IMR-90 (cell line): ENCODE measurements at regions not wholly inside any gene's neighbourhood (a gene's known extent, or its start where the extent isn't known, plus 50 kb on each side); places are given as distances from the start of the nearest gene placed in this dataset.

Experiments
- ATAC-seq: fragments of 200-7000 bp; cut with Tn5 transposase; 2 replicates; pipeline ENCODE4 v1.9.1; 2020; ENCODE audit warnings: low read depth, mild to moderate bottlenecking, moderate library complexity
- BruUV-seq: library from RNA; stranded (reverse); fragments of 400-500 nt; replicated peaks from 2 replicates; lab custom pipeline; 2021; lab: Mats Ljungman, UMichigan
- CTCF ChIA-PET: fragments of 300-600 bp; formaldehyde crosslinking; extraction: SDS; loops from one replicate; lab custom pipeline; 2021; ENCODE audit warnings: antibody characterized with exemption; lab: Yijun Ruan, JAX
- POLR2A ChIA-PET: fragments of 300-600 bp; sonication (Branson Sonifier 250); formaldehyde crosslinking; loops from one replicate; lab custom pipeline; 2022; ENCODE audit warnings: antibody characterized with exemption; ENCODE audit not compliant: unreplicated experiment; lab: Charles Lee
- DNase-seq: peaks from one replicate; pipeline ENCODE4 v3.0.0; 2013
- H2AFZ ChIP-seq: replicated peaks from 2 replicates; pipeline ENCODE3; 2013; ENCODE audit warnings: low read length, mild to moderate bottlenecking; ENCODE audit not compliant: poor library complexity
- H2AK5ac ChIP-seq: 2 replicates; pipeline ENCODE4 v1.6.1; 2013; ENCODE audit warnings: low read depth, low read length, inconsistent platforms
- H2AK9ac ChIP-seq: replicated peaks from 2 replicates; pipeline ENCODE3; 2013; ENCODE audit warnings: mild to moderate bottlenecking, low read depth, low read length, moderate library complexity; ENCODE audit not compliant: poor library complexity
- H2BK120ac ChIP-seq: 2 replicates; pipeline ENCODE4 v1.6.1; 2013; ENCODE audit warnings: low read depth, low read length, inconsistent platforms
- H2BK15ac ChIP-seq: 3 replicates; pipeline ENCODE4 v1.6.1; 2013; ENCODE audit warnings: low read depth, low read length, inconsistent platforms
- H2BK20ac ChIP-seq: 2 replicates; pipeline ENCODE4 v1.6.1; 2013; ENCODE audit warnings: low read depth, mild to moderate bottlenecking, inconsistent platforms, low read length, moderate library complexity
- H2BK5ac ChIP-seq: 2 replicates; pipeline ENCODE4 v1.6.1; 2013; ENCODE audit warnings: mild to moderate bottlenecking, low read depth, low read length, inconsistent platforms; ENCODE audit not compliant: poor library complexity, severe bottlenecking
- H3K14ac ChIP-seq: replicated peaks from 2 replicates; pipeline ENCODE4 v1.6.1; 2013; ENCODE audit warnings: low read depth, low read length, inconsistent platforms
- H3K18ac ChIP-seq: 2 replicates; pipeline ENCODE4 v1.6.1; 2013; ENCODE audit warnings: low read depth, low read length, control low read depth
- H3K23ac ChIP-seq: 2 replicates; pipeline ENCODE4 v1.6.1; 2013; ENCODE audit warnings: low read depth, low read length, inconsistent platforms
- H3K27ac ChIP-seq: 2 replicates; pipeline ENCODE4 v1.5.1; 2013; ENCODE audit warnings: mild to moderate bottlenecking, control low read depth, low read length; ENCODE audit not compliant: insufficient read depth
- H3K27me3 ChIP-seq: 2 replicates; pipeline ENCODE4 v1.6.1; 2013; ENCODE audit warnings: low read length; ENCODE audit not compliant: control insufficient read depth, insufficient read depth
- H3K36me3 ChIP-seq: 2 replicates; pipeline ENCODE4 v1.6.1; 2013; ENCODE audit warnings: low read length, mixed read lengths; ENCODE audit not compliant: control insufficient read depth, insufficient read depth
- H3K4ac ChIP-seq: 2 replicates; pipeline ENCODE4 v1.6.1; 2013; ENCODE audit warnings: low read depth, low read length, inconsistent platforms
- H3K4me1 ChIP-seq: 2 replicates; pipeline ENCODE4 v1.6.1; 2013; ENCODE audit warnings: low read length, mixed read lengths; ENCODE audit not compliant: control insufficient read depth, insufficient read depth
- H3K4me2 ChIP-seq: 2 replicates; pipeline ENCODE4 v1.6.1; 2013; ENCODE audit warnings: low read depth, mild to moderate bottlenecking, control low read depth, low read length, moderate library complexity
- H3K4me3 ChIP-seq: 2 replicates; pipeline ENCODE4 v1.5.1; 2013; ENCODE audit warnings: low read depth, mild to moderate bottlenecking, control low read depth, low read length, moderate library complexity; ENCODE audit not compliant: insufficient read depth
- H3K56ac ChIP-seq: 2 replicates; pipeline ENCODE4 v1.6.1; 2013; ENCODE audit warnings: low read length, inconsistent platforms; ENCODE audit not compliant: insufficient read depth; ENCODE audit errors: extremely low read depth
- H3K79me1 ChIP-seq, 2 experiments: 2 replicates each; pipeline ENCODE4 v1.6.1; 2013; ENCODE audit warnings: low read length in 2 of 2, inconsistent platforms in 1 of 2, low read depth in 1 of 2
- H3K9ac ChIP-seq: 2 replicates; pipeline ENCODE4 v1.6.1; 2013; ENCODE audit warnings: low read depth, low read length, control low read depth
- H3K9me1 ChIP-seq: 2 replicates; pipeline ENCODE4 v1.6.1; 2013; ENCODE audit warnings: low read length, inconsistent platforms; ENCODE audit not compliant: insufficient read depth
- H3K9me3 ChIP-seq: 2 replicates; pipeline ENCODE4 v1.6.1; 2013; ENCODE audit warnings: low read length; ENCODE audit not compliant: control insufficient read depth, insufficient read depth
- H4K20me1 ChIP-seq: 2 replicates; pipeline ENCODE4 v1.6.1; 2013; ENCODE audit warnings: low read length, inconsistent platforms; ENCODE audit not compliant: insufficient read depth
- H4K5ac ChIP-seq: 2 replicates; pipeline ENCODE4 v1.6.1; 2013; ENCODE audit warnings: mild to moderate bottlenecking, low read depth, low read length, control low read depth
- H4K8ac ChIP-seq, 2 experiments: 2 replicates each; pipeline ENCODE4 v1.6.1; 2013; ENCODE audit warnings: low read depth in 2 of 2, low read length in 2 of 2, control low read depth in 1 of 2, inconsistent platforms in 1 of 2
- H4K91ac ChIP-seq: 2 replicates; pipeline ENCODE4 v1.6.1; 2013; ENCODE audit warnings: low read depth, low read length, inconsistent platforms; ENCODE audit not compliant: insufficient read depth
- CEBPB ChIP-seq: IDR thresholded peaks from 2 replicates; pipeline ENCODE4 v1.6.1; 2012; ENCODE audit warnings: low read depth, low read length, improper control_type of control experiment
- CHD1 ChIP-seq: IDR thresholded peaks from 2 replicates; pipeline ENCODE4 v1.6.1; 2012; ENCODE audit warnings: low read depth, low read length, improper control_type of control experiment
- CTCF ChIP-seq: conservative IDR thresholded peaks from 2 replicates; pipeline ENCODE4 v1.5.1; 2012; ENCODE audit warnings: mild to moderate bottlenecking, low read depth, low read length, improper control_type of control experiment
- ELK1 ChIP-seq: fragments of 150-350 bp; IDR thresholded peaks from 2 replicates; pipeline ENCODE4 v1.6.1; 2016; ENCODE audit warnings: low read depth, mild to moderate bottlenecking, low read length, moderate library complexity, borderline replicate concordance
- FOS ChIP-seq: fragments of 150-350 bp; IDR thresholded peaks from 2 replicates; pipeline ENCODE4 v1.6.1; 2016; ENCODE audit warnings: low read depth, low read length
- MAFK ChIP-seq: IDR thresholded peaks from 2 replicates; pipeline ENCODE4 v1.6.1; 2012; ENCODE audit warnings: low read depth, low read length, improper control_type of control experiment
- MXI1 ChIP-seq: IDR thresholded peaks from 2 replicates; pipeline ENCODE4 v1.6.1; 2012; ENCODE audit warnings: low read depth, mild to moderate bottlenecking, low read length, moderate library complexity, borderline replicate concordance
- NFE2L2 ChIP-seq: fragments of 150-350 bp; IDR thresholded peaks from 2 replicates; pipeline ENCODE4 v1.6.1; 2016; ENCODE audit warnings: low read depth, mild to moderate bottlenecking, low read length
- POLR2A ChIP-seq: IDR thresholded peaks from 2 replicates; pipeline ENCODE4 v1.6.1; 2012; ENCODE audit warnings: mild to moderate bottlenecking, low read depth, low read length
- RAD21 ChIP-seq: IDR thresholded peaks from 2 replicates; pipeline ENCODE4 v1.6.1; 2012; ENCODE audit warnings: low read length, improper control_type of control experiment
- RCOR1 ChIP-seq: IDR thresholded peaks from 2 replicates; pipeline ENCODE4 v1.6.1; 2012; ENCODE audit warnings: mild to moderate bottlenecking, low read length, improper control_type of control experiment; ENCODE audit not compliant: insufficient replicate concordance
- RFX5 ChIP-seq: IDR thresholded peaks from 2 replicates; pipeline ENCODE4 v1.8.0; 2012; ENCODE audit warnings: low read depth, mild to moderate bottlenecking, low read length, moderate library complexity
- SMC3 ChIP-seq: fragments of 150-350 bp; IDR thresholded peaks from 2 replicates; pipeline ENCODE4 v1.6.1; 2016; ENCODE audit warnings: low read depth, mild to moderate bottlenecking, antibody characterized with exemption, low read length, moderate library complexity
- USF2 ChIP-seq: fragments of 150-350 bp; IDR thresholded peaks from 2 replicates; pipeline ENCODE4 v1.6.1; 2017; ENCODE audit warnings: mild to moderate bottlenecking, antibody characterized with exemption, low read length, low read depth
- WGBS, 2 experiments: methylation state at CpG; one replicate each; pipeline versions ENCODE4 v1.1.5 to v1.1.7; 2013; ENCODE audit warnings: missing lambda C conversion rate in 2 of 2; ENCODE audit not compliant: insufficient read length in 1 of 2; ENCODE audit errors: extremely low coverage in 2 of 2; 5-methylcytosine and 5-hydroxymethylcytosine counted together
- dilution Hi-C: fragments of 300-500 bp; cut with HindIII; formaldehyde crosslinking; loops from one replicate; pipeline ENCODE4 v1.14.3; 2018; ENCODE audit warnings: low sequenced_read_pairs; ENCODE audit not compliant: unreplicated experiment
- in situ Hi-C: fragments of 300-500 bp; cut with MboI; formaldehyde crosslinking; loops from 3 replicates; pipeline ENCODE4 v1.14.3; 2019; ENCODE audit warnings: low sequenced_read_pairs, inconsistent platforms, mixed read lengths
- intact Hi-C: fragments of 100-400 bp; cut with micrococcal nuclease; formaldehyde crosslinking; loops from 2 replicates; pipeline ENCODE4 v1.10.0; 2022

- no peak for TF ChIP-seq CHD1
These were observed 111.6 kb downstream of the MIAT start (continued) for GRCh38 chr22:26768952-26769351.

GRCh38 chr22:26769663-26770062 is 112.3 kb downstream of the MIAT start:
- H3K4me1 ChIP-seq: peaks cover 3% of the 10 kb centered on the region
- in situ Hi-C loops: loop anchor here (25.0 kb wide), 1 partner anchor 1243 kb away; no protein-coding TSS in a partner anchor
- ATAC-seq (no peak), DNase-seq (no peak)
- no peak overlapping the region for H3K14ac ChIP-seq
- H2BK20ac ChIP-seq: no peak overlapping the region
- H3K56ac ChIP-seq: no peak overlapping the region
- intact Hi-C loops: loop anchor here (10.0 kb wide), 1 partner anchor 565 kb away; no protein-coding TSS in a partner anchor
- BruUV-seq: no TSS peak
- no peak overlapping the region for H3K4ac ChIP-seq
- H3K18ac ChIP-seq: no peak overlapping the region
- POLR2A ChIA-PET: no interaction called here
- peaks cover 4% of the 10 kb centered on the region; the same call in 1 of the 2 replicates for H3K9me3 ChIP-seq
- no peak overlapping the region for H3K27ac ChIP-seq
- H3K9me1 ChIP-seq: no peaks in the 10 kb centered on the region; the same call in 1 of the 2 replicates
- no peak overlapping the region for H2AK5ac ChIP-seq
- H2BK15ac ChIP-seq: no peak overlapping the region
- WGBS, 2 experiments: 80% methylated on average over 1 of the region's 1 CpG; no CpG with 5 or more reads in 1 of the 2 experiments
- H3K4me3 ChIP-seq: no peak overlapping the region
- no peak overlapping the region for H2BK5ac ChIP-seq
- dilution Hi-C loops: no loop called here
- TF ChIP-seq CEBPB: no peak
- no peak for TF ChIP-seq MAFK
- no peak for TF ChIP-seq MXI1
- TF ChIP-seq POLR2A: no peak
- no peak for TF ChIP-seq RAD21
- TF ChIP-seq CTCF: no peak
- TF ChIP-seq RCOR1: no peak
- no peak for TF ChIP-seq NFE2L2
- no peak for TF ChIP-seq USF2
- no peak for TF ChIP-seq FOS
- TF ChIP-seq RFX5: no peak
- TF ChIP-seq CHD1: no peak
- TF ChIP-seq SMC3: no peak
- TF ChIP-seq ELK1: no peak
- H4K8ac ChIP-seq: no peak overlapping the region
- H4K91ac ChIP-seq: no peak overlapping the region
- no peaks in the 10 kb centered on the region; the same call in 1 of the 2 replicates for H3K36me3 ChIP-seq
- H4K5ac ChIP-seq: no peak overlapping the region
- H4K20me1 ChIP-seq: no peaks in the 10 kb centered on the region
- H3K23ac ChIP-seq: no peak overlapping the region
- H2BK120ac ChIP-seq: no peak overlapping the region
- no peak overlapping the region for H2AFZ ChIP-seq
- no peaks in the 10 kb centered on the region for H3K27me3 ChIP-seq
- H2AK9ac ChIP-seq: no peak overlapping the region
- no peaks in the 10 kb centered on the region for H3K79me1 ChIP-seq
- H3K9ac ChIP-seq: no peak overlapping the region
- CTCF ChIA-PET: no interaction called here
- no peak overlapping the region for H3K4me2 ChIP-seq
